Psoas muscle (tissue), 7 donors: ENCODE measurements at regions not wholly inside any gene's neighbourhood (a gene's known extent, or its start where the extent isn't known, plus 50 kb on each side); places are given as distances from the start of the nearest gene placed in this dataset.

Source experiments
- ATAC-seq, 4 donors: fragments of 200-7000 bp; cut with Tn5 transposase; one replicate each; pipeline ENCODE4 v1.9.1; 2020; ENCODE audit warnings: moderate library complexity in 3 of 4, mild to moderate bottlenecking in 2 of 4
- DNase-seq, 2 donors: peaks; one replicate each; pipeline ENCODE4 v3.0.0-alpha.2; 2020
- H3K27ac ChIP-seq: fragments of 200-600 bp; one replicate; pipeline ENCODE4 v1.8.0; 2022
- H3K27me3 ChIP-seq, 3 donors: fragments of 200-600 bp in 1 of 3; one replicate each; pipeline versions ENCODE4 v1.6.1 to v1.8.0; 2013 to 2022; ENCODE audit warnings: low read length in 2 of 3, mild to moderate bottlenecking in 2 of 3, moderate library complexity in 1 of 3; ENCODE audit not compliant: insufficient read depth in 3 of 3
- H3K36me3 ChIP-seq, 2 donors: fragments of 200-600 bp in 1 of 2; one replicate each; pipeline versions ENCODE4 v1.6.1 to v1.8.0; 2013 to 2022; ENCODE audit warnings: low read depth in 1 of 2, mild to moderate bottlenecking in 1 of 2, moderate library complexity in 1 of 2; ENCODE audit not compliant: insufficient read depth in 1 of 2
- H3K4me1 ChIP-seq: fragments of 200-600 bp; one replicate; pipeline ENCODE4 v1.8.0; 2022
- H3K4me3 ChIP-seq: fragments of 200-600 bp; one replicate; pipeline ENCODE4 v1.8.0; 2022; ENCODE audit warnings: mild to moderate bottlenecking
- H3K9me3 ChIP-seq: fragments of 200-600 bp; one replicate; pipeline ENCODE4 v1.8.0; 2022
- WGBS, 3 donors: extraction: QIAGEN DNeasy Blood & Tissue Kit; methylation state at CpG; one replicate each; pipeline versions ENCODE4 v1.1.6 to v1.1.7; 2013; 5-methylcytosine and 5-hydroxymethylcytosine counted together
- intact Hi-C, 2 donors: fragments of 100-400 bp; cut with DNase I; formaldehyde crosslinking; loops; one replicate each; pipeline versions ENCODE4 v1.11.0 to v1.14.2; 2022
- TF ChIP-seq, protein P1 (sequence below): fragments of 200-600 bp; IDR thresholded peaks from one replicate; pipeline ENCODE4 v1.8.0; 2022; ENCODE audit warnings: antibody characterized with exemption
- donor health status: healthy with polysubstance abuse.
- donor health status: DM: no; HTN: no; CAD: no; lungs with moderate emphysema.
- donor health status: Bipolar disorder and iron deficiency.
- donor health status: healthy.
- donor health status: DM: yes; HTN: yes; CAD: no.
- donor health status: DM: no; HTN: no; CAD: no.
- donor health status: DM: yes; HTN: yes; CAD: no.

DNA sequence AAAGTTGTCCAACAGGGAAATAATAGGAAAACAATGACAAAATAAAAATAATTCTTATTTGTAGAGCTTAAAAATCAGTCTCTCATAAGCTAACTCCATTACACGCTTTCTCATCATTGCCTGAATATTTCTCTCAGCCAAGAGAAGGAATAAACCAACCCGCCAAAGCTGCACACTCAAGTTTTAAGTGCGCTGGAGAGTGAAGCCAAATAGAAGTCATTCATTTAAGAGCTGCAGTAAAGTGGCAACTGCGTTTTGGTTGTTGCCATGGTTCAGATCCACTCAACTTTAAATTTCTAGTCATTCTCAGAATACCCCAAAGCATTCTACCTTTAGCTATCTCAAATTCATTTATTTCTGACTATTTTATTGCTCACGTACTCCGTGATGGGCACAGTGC, 230.7 kb downstream of the CBLN4 start:
- 84 to 87% (median 84%) methylated on average over 6 of the region's 6 CpGs for WGBS, 3 donors
- H3K27ac ChIP-seq: no peak overlapping the region
- ATAC-seq: no peak

DNA sequence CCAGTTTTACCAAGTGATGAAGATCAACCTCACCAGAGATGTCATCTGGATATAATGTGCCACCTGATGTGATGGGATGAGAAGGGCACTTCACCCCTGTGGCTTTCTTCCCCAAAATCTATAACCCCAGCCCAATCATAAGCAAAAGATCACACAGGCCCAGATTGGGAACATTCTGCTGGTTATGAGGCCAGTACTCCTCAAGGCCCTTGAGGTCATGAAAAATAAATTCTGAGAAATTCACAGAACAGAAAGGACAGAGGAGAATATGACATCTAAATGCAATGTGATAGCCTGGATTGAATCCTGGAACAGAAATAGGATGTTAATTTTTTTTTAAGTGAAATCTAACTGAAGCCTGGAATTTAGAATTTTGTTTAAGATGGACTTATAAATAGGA, 243.5 kb downstream of the CBLN4 start:
- ATAC-seq: no peak
- H3K9me3 ChIP-seq: no peaks in the 10 kb centered on the region

More for the DNA sequence above, 230.7 kb downstream of the CBLN4 start:
- Histone ChIP-seq H3K36me3 (no peaks in the 10 kb centered on the region), H3K27me3 (no peaks in the 10 kb centered on the region), H3K9me3 (no peaks in the 10 kb centered on the region), H3K4me1 (no peaks in the 10 kb centered on the region), H3K4me3 (no peak overlapping the region)
- intact Hi-C loops: no loop called here
- no peak for DNase-seq
- TF ChIP-seq, protein P1, sequence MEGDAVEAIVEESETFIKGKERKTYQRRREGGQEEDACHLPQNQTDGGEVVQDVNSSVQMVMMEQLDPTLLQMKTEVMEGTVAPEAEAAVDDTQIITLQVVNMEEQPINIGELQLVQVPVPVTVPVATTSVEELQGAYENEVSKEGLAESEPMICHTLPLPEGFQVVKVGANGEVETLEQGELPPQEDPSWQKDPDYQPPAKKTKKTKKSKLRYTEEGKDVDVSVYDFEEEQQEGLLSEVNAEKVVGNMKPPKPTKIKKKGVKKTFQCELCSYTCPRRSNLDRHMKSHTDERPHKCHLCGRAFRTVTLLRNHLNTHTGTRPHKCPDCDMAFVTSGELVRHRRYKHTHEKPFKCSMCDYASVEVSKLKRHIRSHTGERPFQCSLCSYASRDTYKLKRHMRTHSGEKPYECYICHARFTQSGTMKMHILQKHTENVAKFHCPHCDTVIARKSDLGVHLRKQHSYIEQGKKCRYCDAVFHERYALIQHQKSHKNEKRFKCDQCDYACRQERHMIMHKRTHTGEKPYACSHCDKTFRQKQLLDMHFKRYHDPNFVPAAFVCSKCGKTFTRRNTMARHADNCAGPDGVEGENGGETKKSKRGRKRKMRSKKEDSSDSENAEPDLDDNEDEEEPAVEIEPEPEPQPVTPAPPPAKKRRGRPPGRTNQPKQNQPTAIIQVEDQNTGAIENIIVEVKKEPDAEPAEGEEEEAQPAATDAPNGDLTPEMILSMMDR: no peak

DNA sequence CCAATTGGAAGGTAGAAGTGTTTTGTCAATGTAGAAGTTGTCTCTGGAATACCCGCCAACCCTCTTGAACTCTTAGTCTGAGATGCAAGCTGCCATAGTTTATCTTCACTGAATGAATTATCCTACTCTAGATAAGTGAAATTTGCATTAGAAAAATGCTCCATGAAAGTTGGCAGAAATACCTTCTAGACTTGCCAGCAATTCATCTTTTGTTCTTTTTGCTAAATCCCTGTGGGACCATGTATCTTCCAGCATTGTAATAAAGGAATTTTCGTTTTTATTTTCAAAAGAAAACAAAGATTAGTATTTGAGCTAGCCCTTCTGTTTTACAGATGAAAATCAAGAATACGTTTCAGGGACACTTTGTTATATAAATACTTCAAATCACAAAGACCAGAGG, 244.2 kb downstream of the CBLN4 start:
- ATAC-seq: no peak
- no peaks in the 10 kb centered on the region for H3K36me3 ChIP-seq
- H3K27me3 ChIP-seq: no peaks in the 10 kb centered on the region
- no peak overlapping the region for H3K27ac ChIP-seq
- no peak for DNase-seq
- H3K9me3 ChIP-seq: no peaks in the 10 kb centered on the region
- intact Hi-C loops: no loop called here
- TF ChIP-seq, protein P1: no peak
- H3K4me1 ChIP-seq: no peaks in the 10 kb centered on the region
- no peak overlapping the region for H3K4me3 ChIP-seq
- 29 to 40% (median 29%) methylated on average over 3 of the region's 3 CpGs for WGBS, 3 donors

More for the DNA sequence above, 243.5 kb downstream of the CBLN4 start:
- no peak for DNase-seq
- TF ChIP-seq, protein P1: no peak
- Histone ChIP-seq H3K4me3 (no peak overlapping the region), H3K4me1 (no peaks in the 10 kb centered on the region), H3K27ac (no peak overlapping the region), H3K27me3 (no peaks in the 10 kb centered on the region), H3K36me3 (no peaks in the 10 kb centered on the region)
- intact Hi-C loops: no loop called here

DNA sequence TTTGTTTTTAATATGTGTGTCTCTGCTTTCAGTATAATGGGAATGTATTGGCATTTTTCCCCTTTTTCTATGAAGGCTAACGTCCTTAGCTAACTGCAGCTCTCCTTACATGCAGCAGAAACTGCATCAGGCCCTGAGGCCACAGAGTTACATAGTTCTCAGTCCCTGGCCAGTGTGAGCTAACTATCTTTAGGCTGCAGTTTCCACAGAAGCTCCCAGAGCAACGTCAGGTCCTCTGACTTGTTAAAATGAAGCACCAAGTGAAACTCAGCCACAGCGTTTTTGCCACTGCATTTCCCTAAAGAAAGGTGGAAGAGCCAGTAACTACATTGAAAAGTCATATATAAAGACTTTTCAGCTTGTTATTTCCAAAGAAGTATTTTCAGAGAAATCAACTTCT, 244.7 kb downstream of the CBLN4 start:
- Histone ChIP-seq H3K27ac (no peak overlapping the region), H3K9me3 (no peaks in the 10 kb centered on the region), H3K4me1 (no peaks in the 10 kb centered on the region), H3K36me3 (no peaks in the 10 kb centered on the region), H3K27me3 (no peaks in the 10 kb centered on the region), H3K4me3 (no peak overlapping the region)
- DNase-seq (no peak), ATAC-seq (no peak)
- TF ChIP-seq, protein P1: no peak
- intact Hi-C loops: no loop called here
- 20 to 26% (median 20%) methylated on average over 3 of the region's 3 CpGs for WGBS, 3 donors

DNA sequence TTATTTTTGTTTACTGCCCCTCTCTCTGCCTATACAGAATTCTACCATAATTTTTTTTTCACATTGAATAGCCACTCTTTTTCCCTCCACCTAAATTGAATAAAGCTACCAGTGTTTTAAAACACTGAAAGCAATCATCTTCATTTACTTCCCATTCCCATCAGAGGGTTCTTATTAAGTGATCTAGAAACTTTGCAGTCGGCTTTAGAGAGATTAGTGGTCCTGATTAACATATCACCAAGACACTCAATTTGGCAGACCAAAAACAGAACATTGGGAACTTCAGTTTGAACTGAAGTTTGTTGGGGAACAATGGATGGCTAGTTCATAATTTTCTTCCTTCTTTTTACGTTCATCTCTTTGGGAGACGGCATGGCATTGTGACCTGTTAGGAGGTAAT, 249.5 kb downstream of the CBLN4 start:
- no peaks in the 10 kb centered on the region for H3K36me3 ChIP-seq
- no peaks in the 10 kb centered on the region for H3K27me3 ChIP-seq
- 54 to 62% (median 57%) methylated on average over 3 of the region's 3 CpGs for WGBS, 3 donors
- no peaks in the 10 kb centered on the region for H3K4me1 ChIP-seq
- H3K27ac ChIP-seq: no peak overlapping the region
- DNase-seq (no peak), ATAC-seq (no peak)
- H3K9me3 ChIP-seq: no peaks in the 10 kb centered on the region
- TF ChIP-seq, protein P1: no peak
- no peak overlapping the region for H3K4me3 ChIP-seq
- intact Hi-C loops: no loop called here
